Mesenchymal stem cell (in vitro differentiated cells and primary cell): ENCODE measurements at regions not wholly inside any gene's neighbourhood (a gene's known extent, or its start where the extent isn't known, plus 50 kb on each side); places are given as distances from the start of the nearest gene placed in this dataset.

ENCODE experiments used
- DNase-seq: peaks from one replicate; pipeline ENCODE4 v3.0.0-alpha.2; 2013
- H2AFZ ChIP-seq: one replicate; pipeline ENCODE4 v1.6.1; 2013; ENCODE audit warnings: low read depth, mild to moderate bottlenecking, control low read depth, inconsistent platforms, low read length, moderate library complexity
- H2AK5ac ChIP-seq: 2 replicates; pipeline ENCODE4 v1.6.1; 2013; ENCODE audit warnings: low read length, moderate library complexity, mild to moderate bottlenecking, inconsistent platforms; ENCODE audit not compliant: severe bottlenecking
- H2BK120ac ChIP-seq: one replicate; pipeline ENCODE4 v1.6.1; 2013; ENCODE audit warnings: low read depth, mild to moderate bottlenecking, inconsistent platforms, low read length, moderate library complexity
- H2BK12ac ChIP-seq, 2 experiments: one replicate each; pipeline ENCODE4 v1.6.1; 2013; ENCODE audit warnings: inconsistent platforms in 2 of 2, low read length in 2 of 2, mild to moderate bottlenecking in 2 of 2, moderate library complexity in 2 of 2, control low read depth in 1 of 2
- H2BK15ac ChIP-seq: one replicate; pipeline ENCODE4 v1.6.1; 2013; ENCODE audit warnings: mild to moderate bottlenecking, low read depth, inconsistent platforms; ENCODE audit not compliant: poor library complexity, severe bottlenecking
- H2BK5ac ChIP-seq: 2 replicates; pipeline ENCODE4 v1.6.1; 2013; ENCODE audit warnings: low read depth, mild to moderate bottlenecking, low read length, control low read depth, inconsistent platforms; ENCODE audit not compliant: poor library complexity, severe bottlenecking
- H3K14ac ChIP-seq, 2 experiments: one replicate each; pipeline ENCODE4 v1.6.1; 2013; ENCODE audit warnings: inconsistent platforms in 2 of 2, low read length in 2 of 2, control low read depth in 1 of 2, mild to moderate bottlenecking in 1 of 2, moderate library complexity in 1 of 2
- H3K18ac ChIP-seq, 2 experiments: one replicate each; pipeline ENCODE4 v1.6.1; 2013; ENCODE audit warnings: inconsistent platforms in 2 of 2, low read length in 2 of 2, control low read depth in 1 of 2, low read depth in 1 of 2, mild to moderate bottlenecking in 1 of 2
- H3K23ac ChIP-seq, 2 experiments: one replicate each; pipeline ENCODE4 v1.6.1; 2013; ENCODE audit warnings: inconsistent platforms in 2 of 2, low read length in 2 of 2, mild to moderate bottlenecking in 2 of 2, moderate library complexity in 2 of 2, control low read depth in 1 of 2
- H3K27ac ChIP-seq: 2 replicates; pipeline ENCODE4 v1.5.1; 2013; ENCODE audit warnings: mild to moderate bottlenecking, moderate library complexity, low read length, control low read depth, inconsistent platforms; ENCODE audit not compliant: poor library complexity, severe bottlenecking
- H3K27me3 ChIP-seq, 2 experiments: 2 replicates each; pipeline versions ENCODE4 v1.6.1 to v1.7.0; 2013; ENCODE audit warnings: low read length in 2 of 2, mild to moderate bottlenecking in 2 of 2, moderate library complexity in 2 of 2, control low read depth in 1 of 2, inconsistent platforms in 1 of 2; ENCODE audit not compliant: control insufficient read depth in 1 of 2, insufficient read depth in 1 of 2
- H3K36me3 ChIP-seq, 2 experiments: 2 replicates each; pipeline versions ENCODE4 v1.6.1 to v1.7.0; 2013; ENCODE audit warnings: low read length in 2 of 2, control low read depth in 1 of 2, inconsistent platforms in 1 of 2, low read depth in 1 of 2, mild to moderate bottlenecking in 1 of 2; ENCODE audit not compliant: insufficient read depth in 2 of 2, control insufficient read depth in 1 of 2
- H3K4ac ChIP-seq, 2 experiments: one replicate each; pipeline ENCODE4 v1.6.1; 2013; ENCODE audit warnings: inconsistent platforms in 2 of 2, low read length in 2 of 2, mild to moderate bottlenecking in 2 of 2, moderate library complexity in 2 of 2, control low read depth in 1 of 2, low read depth in 1 of 2
- H3K4me1 ChIP-seq: 2 replicates; pipeline ENCODE4 v1.6.1; 2013; ENCODE audit warnings: low read depth, low read length, control low read depth; ENCODE audit not compliant: control insufficient read depth, insufficient read depth
- H3K4me2 ChIP-seq: 2 replicates; pipeline ENCODE4 v1.6.1; 2013; ENCODE audit warnings: low read length, mild to moderate bottlenecking, inconsistent platforms; ENCODE audit not compliant: poor library complexity, severe bottlenecking
- H3K4me3 ChIP-seq, 2 experiments: 2 replicates each; pipeline versions ENCODE4 v1.5.1 to v1.7.0; 2013; ENCODE audit warnings: low read length in 2 of 2, mild to moderate bottlenecking in 2 of 2, control low read depth in 1 of 2, low read depth in 1 of 2; ENCODE audit not compliant: insufficient read depth in 1 of 2
- H3K79me1 ChIP-seq: replicated peaks from 2 replicates; pipeline ENCODE4 v1.6.1; 2013; ENCODE audit warnings: mild to moderate bottlenecking, control low read depth, low read length, inconsistent platforms; ENCODE audit not compliant: poor library complexity, severe bottlenecking
- H3K9ac ChIP-seq: 2 replicates; pipeline ENCODE4 v1.7.0; 2013; ENCODE audit warnings: mild to moderate bottlenecking, low read length, moderate library complexity
- H3K9me3 ChIP-seq: 2 replicates; pipeline ENCODE4 v1.7.0; 2013; ENCODE audit warnings: mild to moderate bottlenecking, low read length; ENCODE audit not compliant: control insufficient read depth
- H4K8ac ChIP-seq: one replicate; pipeline ENCODE4 v1.6.1; 2013; ENCODE audit warnings: inconsistent platforms, mild to moderate bottlenecking, low read length, moderate library complexity
- H4K91ac ChIP-seq: one replicate; pipeline ENCODE4 v1.6.1; 2013; ENCODE audit warnings: mild to moderate bottlenecking, low read length, inconsistent platforms
- WGBS: methylation state at CpG from one replicate; pipeline ENCODE4 v1.1.7; 2013; ENCODE audit warnings: mixed read lengths; 5-methylcytosine and 5-hydroxymethylcytosine counted together

DNA sequence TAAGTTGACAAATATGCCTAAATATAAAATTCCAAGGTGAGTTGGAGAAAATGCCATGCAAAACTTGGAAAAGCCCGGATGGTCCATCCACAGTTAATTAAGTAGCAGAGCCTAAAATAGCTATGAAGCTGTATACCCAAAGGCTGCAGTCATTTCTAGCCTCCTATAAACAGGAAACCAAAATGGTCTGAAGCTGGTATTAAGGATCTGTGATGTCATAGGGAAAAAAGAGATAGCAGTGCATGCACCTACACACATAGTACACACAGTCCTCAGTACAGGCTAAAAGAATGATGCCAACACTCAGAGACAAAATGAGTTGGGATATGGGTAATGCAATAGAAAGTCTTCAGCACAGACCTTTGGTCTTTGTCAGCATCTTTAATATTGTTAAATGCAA is 736.9 kb downstream of the EFNB2 start:
- no peak overlapping the region for H2AFZ ChIP-seq
- no peak overlapping the region for H3K27ac ChIP-seq
- no peak overlapping the region for H2BK12ac ChIP-seq
- no peaks in the 10 kb centered on the region for H3K79me1 ChIP-seq
- no peak overlapping the region for H2BK120ac ChIP-seq
- H2BK15ac ChIP-seq = no peak overlapping the region
- no peak overlapping the region for H3K9ac ChIP-seq
- H3K14ac ChIP-seq = no peak overlapping the region
- no peak overlapping the region for H3K4me2 ChIP-seq
- H3K23ac ChIP-seq = no peak overlapping the region
- no peaks in the 10 kb centered on the region for H3K27me3 ChIP-seq
- no peak overlapping the region for H4K8ac ChIP-seq
- H3K9me3 ChIP-seq = peaks cover 4% of the 10 kb centered on the region
- H3K4me3 ChIP-seq = no peak overlapping the region
- peak; percentile 21 for DNase-seq
- no peak overlapping the region for H2BK5ac ChIP-seq
- no peak overlapping the region for H3K4ac ChIP-seq
- H4K91ac ChIP-seq = no peak overlapping the region
- H3K18ac ChIP-seq = no peak overlapping the region
- no peaks in the 10 kb centered on the region for H3K36me3 ChIP-seq
- WGBS = 0% methylated on average over 1 of the region's 1 CpG
- no peak overlapping the region for H2AK5ac ChIP-seq
- no peaks in the 10 kb centered on the region for H3K4me1 ChIP-seq

DNA sequence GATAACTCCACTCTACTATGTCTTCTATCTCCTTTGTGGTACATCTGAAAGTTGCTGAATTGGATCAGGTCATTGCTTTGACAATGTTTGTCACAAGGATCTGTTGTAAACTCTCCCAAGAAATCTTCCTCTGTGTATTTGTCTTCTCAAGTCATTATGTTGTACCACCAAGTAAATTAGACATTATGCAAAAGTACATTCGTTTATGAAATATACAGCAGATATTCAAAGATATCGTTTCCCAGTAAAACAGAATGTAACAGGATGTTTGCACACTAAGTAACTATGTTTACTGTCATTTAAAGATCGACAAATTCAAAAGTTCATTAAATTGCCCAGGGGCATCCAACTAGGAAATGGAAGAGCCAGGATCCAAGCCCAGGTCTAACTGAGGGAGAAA is 739.4 kb downstream of the EFNB2 start:
- Histone ChIP-seq H4K8ac (no peak overlapping the region), H3K79me1 (no peaks in the 10 kb centered on the region), H2BK120ac (no peak overlapping the region), H3K23ac (no peak overlapping the region), H3K36me3 (no peaks in the 10 kb centered on the region), H2BK15ac (no peak overlapping the region), H3K14ac (no peak overlapping the region), H3K9ac (no peak overlapping the region), H2BK12ac (no peak overlapping the region), H3K4me2 (no peak overlapping the region), H3K4me3 (no peak overlapping the region), H4K91ac (no peak overlapping the region), H3K9me3 (peaks cover 8% of the 10 kb centered on the region), H3K4me1 (no peaks in the 10 kb centered on the region), H3K4ac (no peak overlapping the region), H2AK5ac (no peak overlapping the region), H3K27ac (no peak overlapping the region), H2BK5ac (no peak overlapping the region), H3K18ac (no peak overlapping the region), H2AFZ (no peak overlapping the region), H3K27me3 (no peaks in the 10 kb centered on the region)
- DNase-seq = no peak
- no CpG with 5 or more reads among the region's 3 CpGs for WGBS

DNA sequence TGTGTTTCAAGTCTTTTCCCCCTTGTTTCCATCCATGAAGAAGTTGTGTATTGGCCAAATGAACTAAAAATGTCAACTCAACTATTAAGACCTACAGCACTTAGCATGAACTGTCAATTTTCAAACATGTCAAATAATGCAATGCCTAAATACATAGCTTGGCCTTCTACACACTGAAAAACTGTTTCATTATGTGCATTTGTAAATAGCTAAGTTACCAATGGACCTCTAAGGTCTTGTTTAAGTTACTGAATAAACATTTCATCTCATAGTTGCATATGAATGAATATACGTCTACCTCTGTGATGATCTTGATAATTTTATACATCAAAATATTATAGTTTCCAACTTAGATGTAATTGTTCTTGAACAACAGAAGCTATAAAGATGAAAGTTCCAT is 744.5 kb downstream of the EFNB2 start:
- peaks cover 8% of the 10 kb centered on the region for H3K9me3 ChIP-seq
- peaks cover 2% of the 10 kb centered on the region for H3K4me1 ChIP-seq
- no peak overlapping the region for H3K27ac ChIP-seq
- no peak overlapping the region for H2BK15ac ChIP-seq
- no peak overlapping the region for H3K4me3 ChIP-seq
- no peak overlapping the region for H3K23ac ChIP-seq
- H2AFZ ChIP-seq = no peak overlapping the region
- H2BK12ac ChIP-seq = no peak overlapping the region
- no peak overlapping the region for H3K4ac ChIP-seq
- H4K8ac ChIP-seq = no peak overlapping the region
- no peak overlapping the region for H4K91ac ChIP-seq
- no peak overlapping the region for H3K18ac ChIP-seq
- no peak for DNase-seq
- H3K27me3 ChIP-seq = no peaks in the 10 kb centered on the region
- no peak overlapping the region for H2BK120ac ChIP-seq
- H3K14ac ChIP-seq = no peak overlapping the region
- H3K4me2 ChIP-seq = no peak overlapping the region
- WGBS = no CpG with 5 or more reads among the region's 1 CpG
- H2AK5ac ChIP-seq = no peak overlapping the region
- no peaks in the 10 kb centered on the region for H3K79me1 ChIP-seq
- H3K9ac ChIP-seq = no peak overlapping the region
- H2BK5ac ChIP-seq = no peak overlapping the region
- no peaks in the 10 kb centered on the region for H3K36me3 ChIP-seq

DNA sequence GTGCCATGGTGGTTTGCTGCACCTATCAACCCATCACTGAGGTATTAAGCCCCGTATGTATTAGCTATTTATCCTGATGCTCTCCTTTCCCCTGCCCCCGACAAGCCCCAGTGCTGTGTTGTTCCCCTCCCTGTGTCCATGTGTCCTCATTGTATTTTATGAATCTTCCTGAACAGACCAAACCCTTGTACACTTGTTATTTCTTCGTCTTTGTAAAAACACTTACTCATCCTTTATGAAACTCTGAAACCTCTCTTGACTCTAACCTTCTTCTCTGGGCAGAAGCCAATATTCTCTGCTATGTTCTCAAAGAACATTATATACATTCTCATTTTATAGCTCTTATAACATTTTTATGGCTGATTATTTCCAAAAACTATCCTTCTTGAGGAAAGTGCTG is 746.9 kb downstream of the EFNB2 start:
- Histone ChIP-seq H3K4me1 (peaks cover 2% of the 10 kb centered on the region), H2BK12ac (no peak overlapping the region), H2AFZ (no peak overlapping the region), H3K4ac (no peak overlapping the region), H2AK5ac (no peak overlapping the region), H3K27me3 (no peaks in the 10 kb centered on the region), H2BK15ac (no peak overlapping the region), H4K8ac (no peak overlapping the region), H3K9me3 (peaks cover 3% of the 10 kb centered on the region), H3K23ac (no peak overlapping the region), H3K27ac (no peak overlapping the region), H3K36me3 (no peaks in the 10 kb centered on the region), H4K91ac (no peak overlapping the region), H3K9ac (no peak overlapping the region), H3K18ac (no peak overlapping the region), H3K79me1 (no peaks in the 10 kb centered on the region), H2BK120ac (no peak overlapping the region), H2BK5ac (no peak overlapping the region), H3K4me3 (no peak overlapping the region), H3K4me2 (no peak overlapping the region), H3K14ac (no peak overlapping the region)
- 91% methylated on average over 3 of the region's 3 CpGs for WGBS
- DNase-seq = no peak
